ENCODE measurements at regions not wholly inside any gene's neighbourhood (a gene's known extent, or its start where the extent isn't known, plus 50 kb on each side); places are given as distances from the start of the nearest gene placed in this dataset.

GRCh38 chr2:40629768-40630434 is 178.0 kb upstream of the SLC8A1 start:
- no peak for TF ChIP-seq CTCF (conservative IDR thresholded peaks at IDR 0.05; ENCODE audit: low read depth, low read length)
- no peak for TF ChIP-seq EZH2 (IDR thresholded peaks at IDR 0.05; ENCODE audit: borderline replicate concordance, low read depth, low read length, poor library complexity, severe bottlenecking)
- no TSS peak for BruUV-seq (replicated peaks)
- peaks cover 11% of the 10 kb centered on the region for H3K27me3 ChIP-seq (replicated peaks; ENCODE audit: insufficient read depth, low read depth, low read length, poor library complexity)
- no peak overlapping the region for H3K4me3 ChIP-seq (ENCODE audit: low read depth, low read length, poor library complexity, severe bottlenecking)
- intact Hi-C loops (cut with micrococcal nuclease; ENCODE audit: unreplicated experiment): no loop called here
- H3K9me3 ChIP-seq (ENCODE audit: low read depth, low read length, poor library complexity, severe bottlenecking): no peaks in the 10 kb centered on the region
- no peak for DNase-seq (ENCODE audit: low spot score)
- H3K36me3 ChIP-seq (ENCODE audit: insufficient read depth, low read length, poor library complexity, severe bottlenecking): no peaks in the 10 kb centered on the region
- no peaks in the 10 kb centered on the region for H3K4me1 ChIP-seq (ENCODE audit: insufficient read depth, low read length, poor library complexity, severe bottlenecking)
- CTCF ChIA-PET: no interaction called here
- POLR2A ChIA-PET (ENCODE audit: low non-redundant PET): no interaction called here
- H3K27ac ChIP-seq (ENCODE audit: low read depth, low read length, poor library complexity, severe bottlenecking): no peak overlapping the region

GRCh38 chr2:40639320-40639719 is 187.4 kb upstream of the SLC8A1 start:
- Histone ChIP-seq H3K36me3 (ENCODE audit: insufficient read depth, low read length, poor library complexity, severe bottlenecking) (no peaks in the 10 kb centered on the region), H3K9me3 (ENCODE audit: low read depth, low read length, poor library complexity, severe bottlenecking) (no peaks in the 10 kb centered on the region), H3K4me3 (ENCODE audit: low read depth, low read length, poor library complexity, severe bottlenecking) (no peak overlapping the region), H3K4me1 (ENCODE audit: insufficient read depth, low read length, poor library complexity, severe bottlenecking) (no peaks in the 10 kb centered on the region), H3K27ac (ENCODE audit: low read depth, low read length, poor library complexity, severe bottlenecking) (no peak overlapping the region), H3K27me3 (replicated peaks; ENCODE audit: insufficient read depth, low read depth, low read length, poor library complexity) (no peaks in the 10 kb centered on the region)
- DNase-seq (ENCODE audit: low spot score): no peak
- TF ChIP-seq EZH2 (IDR thresholded peaks at IDR 0.05; ENCODE audit: borderline replicate concordance, low read depth, low read length, poor library complexity, severe bottlenecking) (no peak), CTCF (conservative IDR thresholded peaks at IDR 0.05; ENCODE audit: low read depth, low read length) (no peak)
- CTCF ChIA-PET: no interaction called here
- intact Hi-C loops (cut with micrococcal nuclease; ENCODE audit: unreplicated experiment): no loop called here
- BruUV-seq (replicated peaks): no TSS peak
- POLR2A ChIA-PET (ENCODE audit: low non-redundant PET): no interaction called here

GRCh38 chr2:40642237-40642636 is 190.3 kb upstream of the SLC8A1 start:
- no peak overlapping the region for H3K27ac ChIP-seq (ENCODE audit: low read depth, low read length, poor library complexity, severe bottlenecking)
- H3K4me3 ChIP-seq (ENCODE audit: low read depth, low read length, poor library complexity, severe bottlenecking): no peak overlapping the region
- H3K4me1 ChIP-seq (ENCODE audit: insufficient read depth, low read length, poor library complexity, severe bottlenecking): no peaks in the 10 kb centered on the region
- H3K9me3 ChIP-seq (ENCODE audit: low read depth, low read length, poor library complexity, severe bottlenecking): no peaks in the 10 kb centered on the region
- no TSS peak for BruUV-seq (replicated peaks)
- ChIA-PET CTCF (no interaction called here), POLR2A (ENCODE audit: low non-redundant PET) (no interaction called here)
- no peaks in the 10 kb centered on the region for H3K36me3 ChIP-seq (ENCODE audit: insufficient read depth, low read length, poor library complexity, severe bottlenecking)
- no peak for DNase-seq (ENCODE audit: low spot score)
- H3K27me3 ChIP-seq (replicated peaks; ENCODE audit: insufficient read depth, low read depth, low read length, poor library complexity): no peaks in the 10 kb centered on the region
- TF ChIP-seq CTCF (conservative IDR thresholded peaks at IDR 0.05; ENCODE audit: low read depth, low read length) (no peak), EZH2 (IDR thresholded peaks at IDR 0.05; ENCODE audit: borderline replicate concordance, low read depth, low read length, poor library complexity, severe bottlenecking) (no peak)
- intact Hi-C loops (cut with micrococcal nuclease; ENCODE audit: unreplicated experiment): no loop called here

Data from A673 (cell line).